GM12865 (cell line): ENCODE measurements at regions not wholly inside any gene's neighbourhood (a gene's known extent, or its start where the extent isn't known, plus 50 kb on each side); places are given as distances from the start of the nearest gene placed in this dataset.

Experiments used
- DNase-seq: peaks from one replicate; pipeline ENCODE4 v3.0.0; 2010; ENCODE audit warnings: low read depth
- H3K4me3 ChIP-seq: 2 replicates; pipeline ENCODE4 v1.5.1; 2011; ENCODE audit warnings: mild to moderate bottlenecking, low read depth, low read length, control low read depth
- TF ChIP-seq, protein P1 (sequence below): IDR thresholded peaks from 2 replicates; pipeline ENCODE4 v1.5.1; 2011; ENCODE audit warnings: low read length, control low read depth, low read depth, inconsistent platforms; ENCODE audit not compliant: insufficient read depth; ENCODE audit errors: missing control alignments

GRCh38 chr13:61146158-61146557 is 269.5 kb downstream of the PCDH20 start:
- DNase-seq, result no peak
- TF ChIP-seq, protein P1, sequence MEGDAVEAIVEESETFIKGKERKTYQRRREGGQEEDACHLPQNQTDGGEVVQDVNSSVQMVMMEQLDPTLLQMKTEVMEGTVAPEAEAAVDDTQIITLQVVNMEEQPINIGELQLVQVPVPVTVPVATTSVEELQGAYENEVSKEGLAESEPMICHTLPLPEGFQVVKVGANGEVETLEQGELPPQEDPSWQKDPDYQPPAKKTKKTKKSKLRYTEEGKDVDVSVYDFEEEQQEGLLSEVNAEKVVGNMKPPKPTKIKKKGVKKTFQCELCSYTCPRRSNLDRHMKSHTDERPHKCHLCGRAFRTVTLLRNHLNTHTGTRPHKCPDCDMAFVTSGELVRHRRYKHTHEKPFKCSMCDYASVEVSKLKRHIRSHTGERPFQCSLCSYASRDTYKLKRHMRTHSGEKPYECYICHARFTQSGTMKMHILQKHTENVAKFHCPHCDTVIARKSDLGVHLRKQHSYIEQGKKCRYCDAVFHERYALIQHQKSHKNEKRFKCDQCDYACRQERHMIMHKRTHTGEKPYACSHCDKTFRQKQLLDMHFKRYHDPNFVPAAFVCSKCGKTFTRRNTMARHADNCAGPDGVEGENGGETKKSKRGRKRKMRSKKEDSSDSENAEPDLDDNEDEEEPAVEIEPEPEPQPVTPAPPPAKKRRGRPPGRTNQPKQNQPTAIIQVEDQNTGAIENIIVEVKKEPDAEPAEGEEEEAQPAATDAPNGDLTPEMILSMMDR, result no peak
- H3K4me3 ChIP-seq, result no peak overlapping the region

DNA sequence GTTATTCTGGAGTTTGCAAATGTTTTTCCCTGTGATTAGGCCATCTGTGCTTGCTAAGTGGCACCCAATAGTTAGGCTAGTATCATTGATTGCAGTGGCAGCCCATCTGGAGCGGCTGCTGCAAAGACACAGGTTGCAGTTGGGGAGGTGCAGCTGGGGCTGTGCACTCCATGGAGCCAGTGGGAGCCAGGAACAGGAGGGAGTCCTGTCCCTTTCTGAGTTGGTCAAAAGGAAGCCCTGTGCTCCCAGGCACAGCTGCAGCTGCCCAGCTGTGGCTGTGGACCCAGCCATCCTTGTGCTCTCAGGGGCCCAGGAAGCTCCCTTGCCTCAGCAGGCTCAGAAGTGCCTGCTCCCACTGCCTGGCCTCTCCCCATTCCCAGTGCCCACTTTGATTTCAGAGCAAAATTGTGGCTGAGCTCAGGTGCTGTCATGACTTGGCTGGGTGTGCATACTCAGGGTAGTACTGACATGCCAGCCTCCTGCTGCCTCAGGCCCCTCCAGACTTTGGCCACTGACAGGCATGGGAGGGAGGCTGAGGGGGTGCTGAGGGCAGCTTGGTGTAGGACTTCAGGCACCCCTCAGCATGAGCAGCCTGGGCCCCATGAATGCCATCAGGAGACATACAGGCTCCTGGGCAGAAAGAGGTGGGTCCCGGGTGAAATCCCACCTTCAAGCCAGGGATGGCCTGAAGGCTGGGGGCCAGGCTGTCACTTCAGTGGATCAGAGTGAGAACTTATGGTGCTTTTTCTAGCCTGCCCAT is 270.6 kb downstream of the PCDH20 start:
- TF ChIP-seq, protein P1, result no peak
- DNase-seq, result no peak
- H3K4me3 ChIP-seq, result no peak overlapping the region

DNA sequence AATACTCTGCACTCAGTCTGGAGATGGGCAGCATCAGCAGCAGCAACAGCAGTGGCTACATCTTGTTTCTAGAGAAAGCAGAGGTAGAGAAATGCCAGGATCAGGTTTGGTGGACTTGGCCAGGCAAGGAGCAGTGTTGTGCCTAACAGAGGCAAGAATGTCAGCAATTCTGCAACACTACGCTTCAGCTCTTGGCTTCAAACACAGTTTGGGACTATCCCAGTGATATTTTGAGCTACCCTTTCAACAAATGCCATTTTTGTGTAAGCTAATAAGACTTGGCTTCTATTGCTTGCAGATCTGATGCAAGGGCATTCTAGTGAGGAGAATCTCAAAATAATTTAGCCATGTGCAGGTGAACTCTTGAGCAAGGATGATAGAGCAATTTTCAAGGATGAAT is 271.3 kb downstream of the PCDH20 start:
- DNase-seq, result no peak
- no peak overlapping the region for H3K4me3 ChIP-seq
- TF ChIP-seq, protein P1, result no peak

DNA sequence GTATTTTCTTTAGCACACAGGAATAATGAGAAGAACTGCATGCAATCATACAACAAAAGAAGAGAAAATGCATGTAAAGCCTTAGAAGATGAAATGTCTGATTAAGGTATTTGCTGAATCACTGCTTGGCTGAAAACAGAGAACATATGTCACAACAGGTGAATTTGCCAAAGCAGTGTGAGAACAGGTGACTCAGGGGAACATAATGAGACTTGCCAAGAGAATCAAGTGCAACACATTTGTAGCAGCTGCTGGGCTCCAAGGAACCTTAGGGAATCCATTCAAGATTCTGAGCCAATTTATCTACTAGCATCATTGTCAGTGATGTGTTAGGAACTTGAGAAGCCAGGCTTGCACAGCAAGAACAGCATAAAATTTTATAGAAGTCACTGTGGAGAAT is 273.1 kb downstream of the PCDH20 start:
- TF ChIP-seq, protein P1, result no peak
- no peak for DNase-seq
- H3K4me3 ChIP-seq, result no peak overlapping the region

- DNase-seq, result no peak
- TF ChIP-seq, protein P1, result no peak
- no peak overlapping the region for H3K4me3 ChIP-seq
Measured at GRCh38 chr13:61138857-61139256, 276.8 kb downstream of the PCDH20 start.

DNA sequence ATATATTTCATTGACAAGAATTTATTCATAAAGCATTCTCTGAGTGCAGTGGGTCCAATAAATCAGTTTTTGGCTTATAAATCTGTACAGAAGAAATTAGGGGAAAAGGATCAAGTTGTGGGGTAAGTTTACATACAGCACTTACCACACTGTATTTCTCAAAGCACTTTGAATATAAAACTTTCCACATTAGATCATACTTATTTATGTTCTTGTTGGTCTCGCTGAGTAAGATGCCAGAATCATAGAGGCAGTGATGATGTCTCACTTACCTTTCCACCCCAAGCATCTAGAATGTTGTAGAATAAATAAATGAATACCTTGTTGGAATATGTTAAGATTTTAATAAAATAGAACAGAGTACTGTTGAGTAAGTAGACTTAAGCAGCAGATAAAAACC is 279.1 kb downstream of the PCDH20 start:
- TF ChIP-seq, protein P1, result no peak
- DNase-seq, result no peak
- H3K4me3 ChIP-seq, result no peak overlapping the region

GRCh38 chr13:61136093-61136492 is 279.6 kb downstream of the PCDH20 start:
- no peak overlapping the region for H3K4me3 ChIP-seq
- no peak for DNase-seq
- TF ChIP-seq, protein P1, result no peak
